ENCODE measurements at regions not wholly inside any gene's neighbourhood (a gene's known extent, or its start where the extent isn't known, plus 50 kb on each side); places are given as distances from the start of the nearest gene placed in this dataset.

DNA sequence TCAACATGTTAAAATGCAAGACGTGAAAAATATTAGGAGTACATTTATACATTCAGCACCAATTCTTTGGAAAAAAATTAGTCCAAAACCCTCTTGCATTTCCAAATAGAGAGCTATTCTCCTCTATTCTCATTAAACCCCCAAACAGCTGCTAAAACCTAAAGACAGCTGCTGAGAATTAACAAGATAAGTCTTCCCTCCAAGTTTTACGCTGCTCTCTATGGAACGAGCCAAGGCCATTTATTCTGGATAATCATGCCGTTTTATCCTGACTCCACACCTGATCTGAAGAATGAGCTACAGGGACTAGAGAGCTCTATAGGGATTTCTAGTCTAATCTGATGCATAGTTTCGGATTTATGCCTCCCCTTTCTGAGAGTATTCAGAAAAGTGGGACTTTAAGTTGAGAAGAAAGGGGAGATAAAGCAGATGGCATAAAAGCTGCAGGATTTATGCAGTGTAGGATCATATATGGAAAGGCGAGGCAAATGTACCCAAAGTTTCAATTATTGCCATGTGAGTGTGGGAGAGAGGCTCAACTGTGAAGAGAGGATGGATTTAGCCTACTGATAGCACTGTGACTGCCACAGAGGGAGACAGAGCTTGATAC lies 64.7 kb upstream of the HS3ST5 start:
- Mint-ChIP-seq H3K4me1 (no peaks in the 10 kb centered on the region), H3K27me3 (no peaks in the 10 kb centered on the region), H3K27ac (no peak overlapping the region), H3K4me3 (no peak overlapping the region), H3K9me3 (peaks cover 0 to 6% (median 0%) of the 10 kb centered on the region in 9 donors), H3K36me3 (no peaks in the 10 kb centered on the region)
- ATAC-seq, result no peak
- POLR2A ChIA-PET, result no interaction called here
- DNase-seq, result no peak

DNA sequence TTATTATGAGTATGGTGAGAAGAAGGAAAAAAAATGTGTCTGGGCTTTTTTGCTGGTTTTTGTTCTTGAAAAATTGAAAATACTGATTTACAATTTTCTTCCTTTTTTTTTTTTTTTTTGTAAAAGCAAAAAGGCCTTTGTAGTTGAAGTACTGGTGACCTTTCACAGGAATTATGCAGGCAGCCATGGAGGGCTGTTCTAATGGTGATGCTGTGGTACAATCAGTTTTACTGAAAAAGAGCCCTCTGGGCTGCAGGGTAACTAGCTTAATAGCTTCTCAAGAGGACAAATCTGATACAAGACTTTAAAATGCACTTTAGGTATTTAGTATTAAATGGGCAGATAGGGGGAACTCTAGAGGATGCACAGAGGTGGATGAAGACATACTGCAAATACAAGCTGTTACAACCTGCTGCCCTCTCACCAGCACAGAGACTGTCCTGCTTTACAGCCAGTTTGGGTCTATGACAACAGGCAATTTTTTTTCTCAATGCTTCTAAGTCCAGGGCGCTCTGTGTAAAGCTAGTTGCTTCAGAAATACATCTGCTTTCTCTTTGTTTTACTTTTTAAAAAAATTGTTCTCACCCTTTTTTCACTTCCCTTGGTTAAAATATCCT lies 61.6 kb upstream of the HS3ST5 start:
- H3K4me3 Mint-ChIP-seq, result no peak overlapping the region
- no peak for ATAC-seq
- POLR2A ChIA-PET, result no interaction called here

DNA sequence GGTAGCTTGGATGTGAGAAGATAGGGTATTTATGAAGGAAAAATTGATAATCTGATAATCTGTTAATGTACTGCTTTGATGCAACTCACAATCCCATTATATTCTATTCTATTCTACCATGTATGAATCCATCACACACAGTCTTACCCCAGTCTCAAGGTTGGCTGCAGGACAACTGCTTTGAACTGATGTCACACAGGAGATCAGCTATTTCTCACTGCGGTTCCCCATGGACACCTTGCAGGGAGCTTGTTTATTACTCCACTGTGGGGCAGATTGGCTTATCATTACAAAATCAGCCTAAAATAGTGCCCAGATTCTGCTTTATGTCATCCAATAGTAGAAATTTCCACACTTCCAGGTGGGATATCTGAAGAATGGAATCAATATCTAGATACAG lies 61.0 kb upstream of the HS3ST5 start:
- no peaks in the 10 kb centered on the region for H3K27me3 Mint-ChIP-seq
- H3K4me1 Mint-ChIP-seq, result no peaks in the 10 kb centered on the region
- H3K4me3 Mint-ChIP-seq, result no peak overlapping the region
- POLR2A ChIA-PET, result no interaction called here
- DNase-seq, result no peak
- H3K9me3 Mint-ChIP-seq, result peaks cover 0 to 6% (median 0%) of the 10 kb centered on the region in 9 donors
- H3K36me3 Mint-ChIP-seq, result no peaks in the 10 kb centered on the region
- H3K27ac Mint-ChIP-seq, result no peak overlapping the region
- no peak for ATAC-seq

More for the DNA sequence above, 61.6 kb upstream of the HS3ST5 start:
- DNase-seq, result no peak
- Mint-ChIP-seq H3K36me3 (no peaks in the 10 kb centered on the region), H3K9me3 (peaks cover 0 to 6% (median 0%) of the 10 kb centered on the region in 9 donors), H3K27ac (no peak overlapping the region), H3K27me3 (no peaks in the 10 kb centered on the region), H3K4me1 (no peaks in the 10 kb centered on the region)

DNA sequence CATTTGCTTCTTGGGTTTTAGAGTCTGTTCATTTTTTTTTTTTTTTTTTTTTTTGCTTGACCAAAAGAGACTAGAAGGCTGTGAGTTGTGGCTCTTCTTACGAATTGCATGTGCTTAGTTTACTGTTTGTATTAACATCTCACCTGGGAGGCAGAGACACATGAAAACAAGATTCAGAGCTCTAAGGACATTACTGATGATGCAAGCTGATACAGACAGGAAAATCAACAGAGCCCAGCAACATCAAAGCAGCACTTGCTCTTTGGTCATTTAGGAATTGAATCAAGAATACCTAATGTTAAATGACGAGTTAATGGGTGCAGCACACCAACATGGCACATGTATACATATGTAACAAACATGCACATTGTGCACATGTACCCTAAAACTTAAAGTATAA lies 55.7 kb upstream of the HS3ST5 start:
- Mint-ChIP-seq H3K4me3 (no peak overlapping the region), H3K9me3 (peaks cover 0 to 3% (median 0%) of the 10 kb centered on the region in 9 donors), H3K4me1 (no peaks in the 10 kb centered on the region), H3K27ac (no peak overlapping the region), H3K36me3 (no peaks in the 10 kb centered on the region), H3K27me3 (no peaks in the 10 kb centered on the region)
- ATAC-seq, result no peak
- DNase-seq, result no peak
- POLR2A ChIA-PET, result no interaction called here
